SK-N-SH (cell line): ENCODE measurements at regions not wholly inside any gene's neighbourhood (a gene's known extent, or its start where the extent isn't known, plus 50 kb on each side); places are given as distances from the start of the nearest gene placed in this dataset.

Source experiments
- CTCF ChIA-PET: fragments of 300-600, 350-600 bp; formaldehyde crosslinking; extraction: SDS; loops from one replicate; lab custom pipeline; 2021; lab: Yijun Ruan, JAX
- POLR2A ChIA-PET: fragments of 350-600 bp; sonication (Branson Sonifier 250); formaldehyde crosslinking; extraction: SDS; loops from one replicate; lab custom pipeline; 2020; ENCODE audit warnings: antibody characterized with exemption, inconsistent platforms; lab: Yijun Ruan, JAX
- DNase-seq: peaks from one replicate; pipeline ENCODE4 v3.0.0; 2012
- H2AFZ ChIP-seq: fragments of 200-600 bp; sonication (generic); 2 replicates; pipeline ENCODE4 v1.8.1; 2016; ENCODE audit warnings: antibody characterized with exemption, mild to moderate bottlenecking, low read depth
- H3F3A ChIP-seq: fragments of 200-600 bp; sonication (generic); replicated peaks from 2 replicates; pipeline ENCODE3; 2016; ENCODE audit warnings: antibody characterized with exemption, mild to moderate bottlenecking; ENCODE audit not compliant: insufficient read depth
- H3K27ac ChIP-seq, 2 experiments: fragments of 200-500 bp in 1 of 2; fragments of 200-600 bp in 1 of 2; sonication (Bioruptor generic) in 1 of 2; sonication (generic), shearing (Covaris generic) in 1 of 2; 2 replicates each; pipeline versions ENCODE4 v1.5.1 to v1.6.1; 2014 to 2016; ENCODE audit warnings: low read depth in 2 of 2, inconsistent platforms in 1 of 2, low read length in 1 of 2, mild to moderate bottlenecking in 1 of 2, mixed read lengths in 1 of 2
- H3K27me3 ChIP-seq: fragments of 200-600 bp; sonication (generic), shearing (Covaris generic); 2 replicates; pipeline ENCODE4 v1.6.1; 2016; ENCODE audit warnings: mixed run types; ENCODE audit not compliant: insufficient read depth
- H3K36me3 ChIP-seq, 2 experiments: fragments of 200-500 bp in 1 of 2; fragments of 200-600 bp in 1 of 2; sonication (Bioruptor generic) in 1 of 2; sonication (generic) in 1 of 2; replicated peaks in 1 of 2; 2 replicates each; pipeline versions ENCODE3 to v1.5.1; 2014 to 2016; ENCODE audit warnings: low read length in 1 of 2, mild to moderate bottlenecking in 1 of 2; ENCODE audit not compliant: insufficient read depth in 2 of 2, control insufficient read depth in 1 of 2
- H3K4me1 ChIP-seq, 2 experiments: fragments of 200-500 bp in 1 of 2; fragments of 200-600 bp in 1 of 2; sonication (Bioruptor generic) in 1 of 2; sonication (generic), shearing (Covaris generic) in 1 of 2; 2 replicates each; pipeline versions ENCODE4 v1.5.1 to v1.6.1; 2014 to 2016; ENCODE audit warnings: low read depth in 1 of 2, low read length in 1 of 2, mixed run types in 1 of 2; ENCODE audit not compliant: insufficient read depth in 2 of 2, control insufficient read depth in 1 of 2
- H3K4me2 ChIP-seq: fragments of 200-600 bp; sonication (generic), shearing (Covaris generic); 2 replicates; pipeline ENCODE4 v1.6.1; 2017; ENCODE audit warnings: mixed run types
- H3K4me3 ChIP-seq, 2 experiments: fragments of 200-500 bp in 1 of 2; fragments of 200-600 bp in 1 of 2; sonication (Bioruptor generic) in 1 of 2; sonication (generic), shearing (Covaris generic) in 1 of 2; 2 replicates each; pipeline versions ENCODE4 v1.5.1 to v1.8.1; 2014 to 2016; ENCODE audit warnings: low read depth in 2 of 2, inconsistent platforms in 1 of 2, low read length in 1 of 2, mild to moderate bottlenecking in 1 of 2, mixed read lengths in 1 of 2, moderate library complexity in 1 of 2
- H3K79me2 ChIP-seq: fragments of 200-600 bp; sonication (generic); 2 replicates; pipeline ENCODE4 v1.8.1; 2017; ENCODE audit warnings: mild to moderate bottlenecking; ENCODE audit not compliant: insufficient read depth
- H3K9ac ChIP-seq: fragments of 200-600 bp; sonication (generic); 2 replicates; pipeline ENCODE4 v1.6.1; 2017; ENCODE audit warnings: mixed run types
- H3K9me2 ChIP-seq: fragments of 200-600 bp; sonication (generic); 2 replicates; pipeline ENCODE4 v1.6.1; 2017; ENCODE audit warnings: mixed run types
- H3K9me3 ChIP-seq: fragments of 200-600 bp; sonication (generic); 2 replicates; pipeline ENCODE4 v1.6.1; 2017; ENCODE audit warnings: mixed run types, mild to moderate bottlenecking, moderate library complexity
- H4K20me1 ChIP-seq: fragments of 200-600 bp; sonication (generic); 2 replicates; pipeline ENCODE4 v1.6.1; 2017; ENCODE audit warnings: mild to moderate bottlenecking, mixed run types; ENCODE audit not compliant: insufficient read depth
- CHD2 ChIP-seq: fragments of 150-350 bp; IDR thresholded peaks from 2 replicates; pipeline ENCODE4 v1.6.1; 2018; ENCODE audit warnings: low read length; ENCODE audit not compliant: partially characterized antibody
- FOSL2 ChIP-seq: IDR thresholded peaks from 2 replicates; pipeline ENCODE4 v1.4.0; 2012; ENCODE audit warnings: low read depth, mild to moderate bottlenecking, moderate library complexity, borderline replicate concordance
- FOXJ3 ChIP-seq: sonication (generic); formaldehyde crosslinking; IDR thresholded peaks from 2 replicates; pipeline ENCODE4 v1.5.1; 2020; ENCODE audit warnings: mild to moderate bottlenecking, missing genetic modification reagents
- FOXM1 ChIP-seq: IDR thresholded peaks from 2 replicates; pipeline ENCODE4 v1.4.0; 2012; ENCODE audit warnings: low read depth, mild to moderate bottlenecking
- GABPA ChIP-seq: IDR thresholded peaks from 2 replicates; pipeline ENCODE4 v1.4.0; 2012; ENCODE audit warnings: low read depth, mild to moderate bottlenecking
- GATA2 ChIP-seq: sonication (generic); formaldehyde crosslinking; IDR thresholded peaks from 2 replicates; pipeline ENCODE4 v1.5.0; 2020; ENCODE audit warnings: mild to moderate bottlenecking, missing genetic modification reagents
- IRF3 ChIP-seq: fragments of 150-350 bp; IDR thresholded peaks from 2 replicates; pipeline ENCODE4 v1.6.1; 2016; ENCODE audit warnings: mild to moderate bottlenecking, low read depth, low read length
- JUND ChIP-seq: IDR thresholded peaks from 2 replicates; pipeline ENCODE4 v1.4.0; 2012
- NFIC ChIP-seq: IDR thresholded peaks from 2 replicates; pipeline ENCODE4 v1.4.0; 2012; ENCODE audit warnings: borderline replicate concordance
- NRF1 ChIP-seq: IDR thresholded peaks from 2 replicates; pipeline ENCODE4 v1.6.1; 2012; ENCODE audit warnings: low read depth, mild to moderate bottlenecking, low read length
- PBX3 ChIP-seq: IDR thresholded peaks from 2 replicates; pipeline ENCODE4; 2012
- RAD21 ChIP-seq: IDR thresholded peaks from 2 replicates; pipeline ENCODE4 v1.6.1; 2012; ENCODE audit warnings: mild to moderate bottlenecking, low read length
- REST ChIP-seq: IDR thresholded peaks from 2 replicates; pipeline ENCODE4 v1.6.1; 2012; ENCODE audit warnings: mild to moderate bottlenecking, low read depth, low read length, moderate library complexity
- RFX5 ChIP-seq: IDR thresholded peaks from 2 replicates; pipeline ENCODE4 v1.6.1; 2012; ENCODE audit warnings: mild to moderate bottlenecking, improper control_type of control experiment, low read length
- RXRA ChIP-seq: IDR thresholded peaks from 2 replicates; pipeline ENCODE4 v1.4.0; 2012; ENCODE audit warnings: low read depth, mild to moderate bottlenecking, borderline replicate concordance
- SIN3A ChIP-seq: IDR thresholded peaks from 2 replicates; pipeline ENCODE4 v1.6.1; 2012; ENCODE audit warnings: low read depth, mild to moderate bottlenecking, low read length, moderate library complexity, borderline replicate concordance
- SMC3 ChIP-seq: IDR thresholded peaks from 2 replicates; pipeline ENCODE4 v1.6.1; 2012; ENCODE audit warnings: low read depth, low read length, improper control_type of control experiment
- TAF1 ChIP-seq: IDR thresholded peaks from 2 replicates; pipeline ENCODE4 v1.6.1; 2012; ENCODE audit warnings: low read depth, mild to moderate bottlenecking, low read length, moderate library complexity, borderline replicate concordance
- USF1 ChIP-seq: IDR thresholded peaks from 2 replicates; pipeline ENCODE4 v1.4.0; 2012; ENCODE audit warnings: low read depth, borderline replicate concordance
- ZBTB33 ChIP-seq: IDR thresholded peaks from 2 replicates; pipeline ENCODE4 v1.4.0; 2012; ENCODE audit warnings: low read depth, borderline replicate concordance
- WGBS: methylation state at CpG from one replicate; pipeline ENCODE4 v1.1.6; 2017; ENCODE audit warnings: low lambda C conversion rate; 5-methylcytosine and 5-hydroxymethylcytosine counted together

- DNase-seq, result no peak
- 6% methylated on average over 1 of the region's 1 CpG for WGBS
- POLR2A ChIA-PET, result no interaction called here
Measured at GRCh38 chr4:179040259-179040658, 1598.0 kb upstream of the AGA start.

More at GRCh38 chr4:179040259-179040658, 1598.0 kb upstream of the AGA start:
- Histone ChIP-seq H3K4me3 (no peak overlapping the region), H2AFZ (no peak overlapping the region), H3K9me2 (no peaks in the 10 kb centered on the region), H3K4me1 (no peaks in the 10 kb centered on the region), H3K27me3 (no peaks in the 10 kb centered on the region), H3K27ac (no peak overlapping the region), H3K9me3 (no peaks in the 10 kb centered on the region), H3K9ac (no peak overlapping the region), H3K79me2 (no peaks in the 10 kb centered on the region), H4K20me1 (no peaks in the 10 kb centered on the region), H3K36me3 (no peaks in the 10 kb centered on the region), H3F3A (no peaks in the 10 kb centered on the region), H3K4me2 (no peak overlapping the region)
- CTCF ChIA-PET, result no interaction called here
- TF ChIP-seq IRF3 (no peak), REST (no peak), RXRA (no peak), SMC3 (no peak), PBX3 (no peak), RFX5 (no peak), USF1 (no peak), SIN3A (no peak), TAF1 (no peak), FOXJ3 (CRISPR knock-in tag) (no peak), NRF1 (no peak), FOSL2 (no peak), NFIC (no peak), JUND (no peak), ZBTB33 (no peak), GATA2 (CRISPR knock-in tag) (no peak), CHD2 (no peak), GABPA (no peak), FOXM1 (no peak), RAD21 (no peak)
